ENCODE measurements at regions not wholly inside any gene's neighbourhood (a gene's known extent, or its start where the extent isn't known, plus 50 kb on each side); places are given as distances from the start of the nearest gene placed in this dataset.

DNA sequence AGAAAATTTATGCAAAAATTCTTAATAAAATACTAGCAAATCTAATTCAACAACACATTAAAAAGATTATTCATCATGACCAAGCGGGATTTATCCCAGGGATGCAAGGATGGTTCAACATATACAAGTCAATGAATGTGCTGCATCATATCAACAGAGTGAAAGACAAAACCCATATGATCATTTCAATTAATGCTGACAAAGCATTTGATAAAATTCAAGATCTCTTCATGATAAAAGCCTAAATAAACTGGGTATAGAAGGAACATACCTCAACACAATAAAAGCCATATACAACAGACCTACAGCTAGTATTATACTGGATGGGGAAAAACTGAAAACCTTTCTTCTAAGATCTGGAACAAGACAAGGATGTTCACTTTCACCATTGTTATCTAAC lies 89.7 kb downstream of the KBTBD8 start:
- TF ChIP-seq POLR2A (IDR thresholded peaks at IDR 0.05; ENCODE audit: low read depth, low read length), result no peak
- no peak for TF ChIP-seq POLR2AphosphoS5 (IDR thresholded peaks at IDR 0.05; ENCODE audit: low read depth, low read length)
